Psoas muscle (tissue), 7 donors: ENCODE measurements at regions not wholly inside any gene's neighbourhood (a gene's known extent, or its start where the extent isn't known, plus 50 kb on each side); places are given as distances from the start of the nearest gene placed in this dataset.
"Not testable (repeated sequence)": the region's sequence is repeated elsewhere in the genome, so short reads cannot be mapped to it uniquely, and the experiment has no call there.

Experiments
- ATAC-seq, 4 donors: fragments of 200-7000 bp; cut with Tn5 transposase; one replicate each; pipeline ENCODE4 v1.9.1; 2020; ENCODE audit warnings: moderate library complexity in 3 of 4, mild to moderate bottlenecking in 2 of 4
- DNase-seq, 2 donors: peaks; one replicate each; pipeline ENCODE4 v3.0.0-alpha.2; 2020
- H3K27ac ChIP-seq: fragments of 200-600 bp; one replicate; pipeline ENCODE4 v1.8.0; 2022
- H3K27me3 ChIP-seq, 3 donors: fragments of 200-600 bp in 1 of 3; one replicate each; pipeline versions ENCODE4 v1.6.1 to v1.8.0; 2013 to 2022; ENCODE audit warnings: low read length in 2 of 3, mild to moderate bottlenecking in 2 of 3, moderate library complexity in 1 of 3; ENCODE audit not compliant: insufficient read depth in 3 of 3
- H3K36me3 ChIP-seq, 2 donors: fragments of 200-600 bp in 1 of 2; one replicate each; pipeline versions ENCODE4 v1.6.1 to v1.8.0; 2013 to 2022; ENCODE audit warnings: low read depth in 1 of 2, mild to moderate bottlenecking in 1 of 2, moderate library complexity in 1 of 2; ENCODE audit not compliant: insufficient read depth in 1 of 2
- H3K4me1 ChIP-seq: fragments of 200-600 bp; one replicate; pipeline ENCODE4 v1.8.0; 2022
- H3K4me3 ChIP-seq: fragments of 200-600 bp; one replicate; pipeline ENCODE4 v1.8.0; 2022; ENCODE audit warnings: mild to moderate bottlenecking
- H3K9me3 ChIP-seq: fragments of 200-600 bp; one replicate; pipeline ENCODE4 v1.8.0; 2022
- WGBS, 3 donors: extraction: QIAGEN DNeasy Blood & Tissue Kit; methylation state at CpG; one replicate each; pipeline versions ENCODE4 v1.1.6 to v1.1.7; 2013; 5-methylcytosine and 5-hydroxymethylcytosine counted together
- intact Hi-C, 2 donors: fragments of 100-400 bp; cut with DNase I; formaldehyde crosslinking; loops; one replicate each; pipeline versions ENCODE4 v1.11.0 to v1.14.2; 2022
- TF ChIP-seq, protein P1 (sequence below): fragments of 200-600 bp; IDR thresholded peaks from one replicate; pipeline ENCODE4 v1.8.0; 2022; ENCODE audit warnings: antibody characterized with exemption
- donor health status: healthy with polysubstance abuse.
- donor health status: DM: no; HTN: no; CAD: no; lungs with moderate emphysema.
- donor health status: Bipolar disorder and iron deficiency.
- donor health status: healthy.
- donor health status: DM: yes; HTN: yes; CAD: no.
- donor health status: DM: no; HTN: no; CAD: no.
- donor health status: DM: yes; HTN: yes; CAD: no.

DNA sequence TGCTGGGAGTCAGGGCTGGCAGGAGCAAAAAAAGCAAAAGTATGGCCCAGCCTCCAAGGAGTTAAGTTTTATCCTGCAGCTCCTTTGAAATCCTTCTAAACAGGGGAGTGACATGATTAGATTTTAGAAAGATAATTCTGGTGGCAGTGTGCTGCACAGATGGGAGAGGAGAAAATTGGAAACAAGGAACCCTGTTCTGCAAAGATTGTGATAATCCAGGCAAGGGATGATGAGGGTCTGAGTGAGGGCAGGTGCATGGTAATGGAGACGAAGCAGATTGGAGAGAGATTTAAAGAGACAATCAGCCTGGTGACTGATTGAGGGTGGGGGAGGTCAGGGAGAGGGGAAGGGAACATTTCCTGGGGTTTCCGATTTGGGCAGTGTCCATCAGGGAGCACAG is 444.7 kb upstream of the PODXL start:
- ATAC-seq: no peak
- Histone ChIP-seq H3K4me1 (no peaks in the 10 kb centered on the region), H3K4me3 (no peak overlapping the region), H3K27ac (no peak overlapping the region), H3K9me3 (no peaks in the 10 kb centered on the region), H3K36me3 (no peaks in the 10 kb centered on the region), H3K27me3 (no peaks in the 10 kb centered on the region)
- no peak for DNase-seq
- 41 to 48% (median 48%) methylated on average over 2 of the region's 2 CpGs for WGBS, 3 donors
- intact Hi-C loops: loop anchor here (5.0 to 10.0 kb wide), 3 partner anchors 56 to 251 kb away; no protein-coding TSS in a partner anchor
- TF ChIP-seq, protein P1, sequence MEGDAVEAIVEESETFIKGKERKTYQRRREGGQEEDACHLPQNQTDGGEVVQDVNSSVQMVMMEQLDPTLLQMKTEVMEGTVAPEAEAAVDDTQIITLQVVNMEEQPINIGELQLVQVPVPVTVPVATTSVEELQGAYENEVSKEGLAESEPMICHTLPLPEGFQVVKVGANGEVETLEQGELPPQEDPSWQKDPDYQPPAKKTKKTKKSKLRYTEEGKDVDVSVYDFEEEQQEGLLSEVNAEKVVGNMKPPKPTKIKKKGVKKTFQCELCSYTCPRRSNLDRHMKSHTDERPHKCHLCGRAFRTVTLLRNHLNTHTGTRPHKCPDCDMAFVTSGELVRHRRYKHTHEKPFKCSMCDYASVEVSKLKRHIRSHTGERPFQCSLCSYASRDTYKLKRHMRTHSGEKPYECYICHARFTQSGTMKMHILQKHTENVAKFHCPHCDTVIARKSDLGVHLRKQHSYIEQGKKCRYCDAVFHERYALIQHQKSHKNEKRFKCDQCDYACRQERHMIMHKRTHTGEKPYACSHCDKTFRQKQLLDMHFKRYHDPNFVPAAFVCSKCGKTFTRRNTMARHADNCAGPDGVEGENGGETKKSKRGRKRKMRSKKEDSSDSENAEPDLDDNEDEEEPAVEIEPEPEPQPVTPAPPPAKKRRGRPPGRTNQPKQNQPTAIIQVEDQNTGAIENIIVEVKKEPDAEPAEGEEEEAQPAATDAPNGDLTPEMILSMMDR: no peak

DNA sequence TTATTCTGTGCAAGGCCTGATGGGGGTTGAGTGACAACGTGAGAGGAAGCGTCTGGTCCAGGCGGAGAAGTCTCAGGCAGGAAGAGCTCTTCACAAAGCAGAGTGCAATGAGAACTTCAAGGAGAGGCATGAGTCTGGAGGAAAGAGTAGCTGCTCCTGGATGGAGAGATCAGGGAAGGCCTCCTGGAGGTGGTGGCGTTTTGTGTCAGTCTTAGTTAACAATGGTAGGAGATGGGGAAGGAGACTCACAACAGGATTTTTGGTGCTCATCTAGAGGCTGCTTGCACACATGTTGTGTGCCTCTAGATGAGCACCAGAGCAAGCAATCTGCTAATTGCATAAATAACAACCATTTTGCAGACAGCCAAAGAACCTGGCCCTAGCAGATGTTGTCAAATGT is 442.8 kb upstream of the PODXL start:
- H3K9me3 ChIP-seq: no peaks in the 10 kb centered on the region
- H3K27me3 ChIP-seq: no peaks in the 10 kb centered on the region
- WGBS, 3 donors: 79 to 83% (median 82%) methylated on average over 4 of the region's 4 CpGs
- TF ChIP-seq, protein P1: no peak
- no peaks in the 10 kb centered on the region for H3K4me1 ChIP-seq
- no peaks in the 10 kb centered on the region for H3K36me3 ChIP-seq
- intact Hi-C loops: no loop called here
- no peak overlapping the region for H3K4me3 ChIP-seq
- H3K27ac ChIP-seq: no peak overlapping the region
- no peak for DNase-seq
- ATAC-seq: no peak

DNA sequence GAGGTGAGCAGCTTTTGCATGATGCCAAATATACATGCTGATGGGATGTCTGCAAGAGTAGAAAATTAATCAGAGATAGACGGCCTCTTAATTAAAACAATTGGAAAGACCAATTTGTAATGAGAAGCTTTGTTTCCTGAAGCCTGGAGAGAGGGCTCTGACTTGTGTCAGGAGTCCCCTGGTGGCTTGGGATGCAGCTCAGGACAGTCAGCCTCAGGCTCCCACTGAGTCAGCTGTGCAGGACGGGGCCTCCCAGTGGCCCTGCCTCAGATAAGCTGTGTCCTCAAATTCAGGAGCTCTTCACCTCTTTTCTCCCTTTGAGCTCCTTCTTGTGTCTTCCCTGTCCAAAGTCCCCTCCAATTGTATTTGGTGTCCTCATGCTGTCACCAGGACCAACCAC is 438.9 kb upstream of the PODXL start:
- Histone ChIP-seq H3K4me3 (no peak overlapping the region), H3K36me3 (no peaks in the 10 kb centered on the region), H3K9me3 (no peaks in the 10 kb centered on the region), H3K4me1 (no peaks in the 10 kb centered on the region), H3K27me3 (no peaks in the 10 kb centered on the region), H3K27ac (no peak overlapping the region)
- DNase-seq: no peak
- no peak for ATAC-seq
- WGBS, 3 donors: 77 to 93% (median 87%) methylated on average over 2 of the region's 2 CpGs
- intact Hi-C loops: no loop called here
- TF ChIP-seq, protein P1: no peak

DNA sequence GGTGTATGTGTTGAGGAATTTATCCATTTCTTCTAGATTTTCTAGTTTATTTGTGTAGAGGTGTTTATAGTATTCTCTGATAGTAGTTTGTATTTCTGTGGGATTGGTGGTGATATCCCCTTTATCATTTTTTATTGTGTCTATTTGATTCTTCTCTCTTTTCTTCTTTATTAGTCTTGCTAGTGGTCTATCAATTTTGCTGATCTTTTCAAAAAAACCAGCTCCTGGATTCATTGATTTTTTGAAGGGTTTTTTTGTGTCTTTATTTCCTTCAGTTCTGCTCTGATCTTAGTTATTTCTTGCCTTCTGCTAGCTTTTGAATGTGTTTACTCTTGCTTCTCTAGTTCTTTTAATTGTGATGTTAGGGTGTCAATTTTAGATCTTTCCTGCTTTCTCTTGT is 424.6 kb upstream of the PODXL start:
- H3K4me1 ChIP-seq, ATAC-seq, intact Hi-C loops, DNase-seq, H3K4me3 ChIP-seq, H3K27ac ChIP-seq, H3K36me3 ChIP-seq, H3K27me3 ChIP-seq, H3K9me3 ChIP-seq: not testable (repeated sequence)

DNA sequence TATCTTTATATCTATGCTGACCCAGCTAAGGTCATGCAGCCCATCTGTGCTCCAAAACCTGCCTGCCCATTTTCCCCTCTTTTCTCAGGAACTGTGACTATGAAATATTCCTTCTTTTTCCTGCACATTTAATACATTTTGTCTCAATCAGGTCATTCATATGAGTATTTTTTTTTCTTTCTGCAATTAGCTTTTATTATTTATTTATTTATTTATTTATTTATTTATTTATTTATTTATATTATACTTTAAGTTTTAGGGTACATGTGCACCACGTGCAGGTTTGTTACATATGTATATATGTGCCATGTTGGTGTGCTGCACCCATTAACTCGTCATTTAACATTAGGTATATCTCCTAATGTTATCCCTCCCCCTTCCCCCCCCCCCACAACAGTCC is 421.7 kb upstream of the PODXL start:
- H3K4me1 ChIP-seq, H3K9me3 ChIP-seq, H3K27ac ChIP-seq, H3K27me3 ChIP-seq, ATAC-seq, intact Hi-C loops, DNase-seq, H3K4me3 ChIP-seq, H3K36me3 ChIP-seq: not testable (repeated sequence)
- WGBS, 3 donors: 75 to 85% (median 84%) methylated on average over 2 of the region's 2 CpGs

DNA sequence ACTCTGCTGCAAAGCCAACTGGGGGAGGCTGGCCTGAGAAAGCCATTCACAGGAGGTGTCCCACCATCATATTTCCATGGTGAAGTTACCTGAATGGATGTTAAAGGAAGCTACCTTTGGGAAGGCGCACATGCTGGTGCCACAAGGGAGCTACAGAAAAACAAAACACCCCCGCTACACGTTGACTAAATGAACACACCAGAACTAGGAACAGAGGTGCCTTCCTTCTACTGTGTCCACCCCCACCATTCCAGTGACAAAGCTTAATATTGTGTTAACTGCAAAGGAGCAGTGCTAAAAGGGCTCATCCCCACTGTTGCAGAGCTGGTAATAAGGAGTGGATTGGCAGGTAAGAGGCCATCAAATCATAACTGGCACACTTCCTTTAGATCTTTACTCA is 420.0 kb upstream of the PODXL start:
- intact Hi-C loops: no loop called here
- Histone ChIP-seq H3K36me3 (no peaks in the 10 kb centered on the region), H3K4me3 (no peak overlapping the region), H3K27ac (no peak overlapping the region), H3K9me3 (no peaks in the 10 kb centered on the region), H3K27me3 (no peaks in the 10 kb centered on the region), H3K4me1 (no peaks in the 10 kb centered on the region)
- TF ChIP-seq, protein P1: no peak
- whole genome bisulfite sequencing, 3 donors: 89 to 92% (median 92%) methylated on average over 3 of the region's 3 CpGs
- ATAC-seq: no peak
- no peak for DNase-seq
